ENCODE measurements at regions not wholly inside any gene's neighbourhood (a gene's known extent, or its start where the extent isn't known, plus 50 kb on each side); places are given as distances from the start of the nearest gene placed in this dataset.
"Not testable (repeated sequence)": the region's sequence is repeated elsewhere in the genome, so short reads cannot be mapped to it uniquely, and the experiment has no call there.

- DNase-seq, result no peak
These were observed 52.2 kb upstream of the GPC1 start for GRCh38 chr2:240383099-240383758.

DNA sequence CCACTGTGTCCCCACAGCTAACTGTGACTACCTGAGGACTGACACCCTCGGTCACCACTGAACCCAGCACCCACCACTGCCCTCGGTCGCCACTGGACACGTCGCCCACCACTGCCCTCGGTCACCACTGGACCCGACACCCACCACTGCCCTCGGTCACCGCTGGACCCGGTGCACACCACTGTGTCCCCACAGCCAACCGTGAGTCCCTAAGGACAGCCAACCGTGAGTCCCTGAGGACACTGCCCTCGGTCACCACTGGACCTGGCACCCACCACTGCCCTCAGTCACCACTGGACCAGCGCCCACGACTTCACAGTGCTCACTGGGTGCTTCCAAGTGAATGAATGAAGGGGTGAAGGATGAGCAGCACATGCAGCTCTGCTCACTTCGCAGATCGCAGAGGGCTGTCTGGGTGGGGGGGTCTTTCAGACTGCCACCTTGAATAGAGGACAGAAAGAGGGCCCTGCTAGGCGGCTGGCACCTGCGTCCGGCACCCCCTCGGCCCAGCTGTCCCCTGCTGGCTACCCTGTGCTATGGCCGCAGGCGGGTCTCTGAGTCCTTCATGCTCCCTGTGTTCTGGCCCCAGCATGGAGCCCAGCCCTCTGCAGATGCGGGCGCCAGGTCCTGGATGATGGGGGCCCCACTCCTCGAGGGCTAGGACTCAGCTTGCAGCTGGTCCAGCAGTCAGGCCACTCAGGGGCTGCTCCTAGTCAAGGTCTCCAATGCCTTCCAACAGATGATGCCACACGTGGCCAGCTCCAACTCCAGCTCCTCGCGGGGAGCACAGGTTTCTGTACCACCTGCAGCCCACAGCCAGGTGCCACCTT lies 51.4 kb upstream of the GPC1 start:
- no peak for DNase-seq

DNA sequence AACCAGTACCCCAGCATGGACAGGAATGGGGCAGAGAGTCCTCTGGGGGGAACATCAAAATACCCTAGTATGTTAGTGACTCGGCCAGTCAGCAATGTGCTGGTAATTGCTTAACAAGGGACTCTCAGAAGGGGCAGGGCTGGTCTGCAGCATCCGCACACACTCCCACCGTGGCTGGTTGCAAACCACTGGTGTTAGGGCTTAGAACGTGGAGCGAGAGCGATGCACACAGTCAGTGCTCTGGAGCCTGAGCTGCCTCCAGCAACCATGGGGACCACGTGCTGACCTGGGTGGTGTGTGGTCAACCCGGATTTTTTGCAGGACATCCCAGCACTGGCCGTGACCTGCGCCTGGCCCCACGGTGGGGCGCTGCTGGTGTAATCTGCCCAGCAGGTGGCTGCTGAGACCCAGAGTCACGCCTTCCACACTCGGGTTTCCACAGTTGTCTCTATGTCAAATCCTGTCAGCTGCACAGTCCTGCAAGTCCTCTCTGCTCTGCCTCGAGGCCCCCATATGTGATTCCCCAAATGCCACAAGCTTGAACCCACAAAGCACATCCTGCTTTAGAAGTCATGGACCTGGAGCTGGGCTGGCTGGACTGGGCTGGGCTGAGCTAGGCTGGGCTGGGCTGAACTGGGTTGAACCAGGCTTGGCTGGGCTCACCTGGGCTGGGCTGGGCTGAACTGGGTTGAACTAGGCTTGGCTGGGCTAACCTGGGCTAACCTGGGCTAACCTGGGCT lies 50.6 kb upstream of the GPC1 start:
- DNase-seq, result no peak

DNA sequence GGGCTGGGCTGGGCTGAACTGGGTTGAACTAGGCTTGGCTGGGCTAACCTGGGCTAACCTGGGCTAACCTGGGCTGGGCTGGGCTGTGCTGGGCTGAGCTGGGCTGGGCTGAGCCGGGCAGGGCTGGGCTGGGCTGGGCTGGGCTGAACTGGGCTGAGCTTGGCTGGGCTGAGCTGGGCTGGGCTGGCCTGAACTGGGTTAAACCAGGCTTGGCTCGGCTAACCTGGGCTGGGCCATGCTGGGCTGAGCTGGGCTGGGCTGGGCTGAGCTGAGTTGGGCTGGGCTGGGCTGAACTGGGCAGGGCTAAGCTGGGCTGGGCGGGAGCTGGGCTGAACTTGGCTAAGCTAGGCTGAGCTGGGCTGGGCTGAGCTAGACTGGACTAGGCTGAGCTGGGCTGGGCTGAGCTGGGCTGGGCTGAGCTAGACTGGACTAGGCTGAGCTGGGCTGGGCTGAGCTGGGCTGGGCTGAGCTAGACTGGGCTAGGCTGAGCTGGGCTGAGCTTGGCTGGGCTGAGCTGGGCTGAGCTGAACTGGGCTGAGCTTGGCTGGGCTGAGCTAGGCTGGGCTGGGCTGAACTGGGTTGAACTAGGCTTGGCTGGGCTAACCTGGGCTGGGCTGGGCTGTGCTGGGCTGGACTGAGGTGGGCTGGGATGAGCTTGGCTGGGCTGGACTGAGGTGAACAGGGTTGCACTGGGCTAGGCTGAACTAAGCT lies 49.9 kb upstream of the GPC1 start:
- not testable (repeated sequence) for DNase-seq
